GM12872 (cell line): ENCODE measurements at regions not wholly inside any gene's neighbourhood (a gene's known extent, or its start where the extent isn't known, plus 50 kb on each side); places are given as distances from the start of the nearest gene placed in this dataset.

Experiments used
- TF ChIP-seq, protein P1 (sequence below): IDR thresholded peaks from 3 replicates; pipeline ENCODE4 v1.5.1; 2011; ENCODE audit warnings: low read depth, mild to moderate bottlenecking, low read length, moderate library complexity; ENCODE audit not compliant: insufficient read depth

DNA sequence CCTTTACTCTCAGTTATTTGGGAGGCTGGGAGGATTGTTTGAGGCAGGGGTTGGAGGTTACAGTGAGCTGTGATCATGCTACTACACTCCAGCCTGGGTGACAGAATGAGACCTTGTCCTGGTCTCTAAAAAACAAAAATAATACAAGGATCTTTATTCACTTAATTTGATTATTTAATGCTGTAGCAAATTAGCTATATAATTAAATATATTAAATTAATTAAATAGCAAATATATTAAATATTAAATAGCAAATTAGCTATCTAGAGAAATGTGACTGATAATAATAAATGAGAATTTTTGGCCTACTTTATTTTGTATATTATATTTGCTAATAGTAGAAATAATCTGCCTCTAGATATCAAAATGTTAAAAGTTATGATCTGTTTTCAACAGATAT is 298.8 kb upstream of the NAV3 start:
- TF ChIP-seq, protein P1, sequence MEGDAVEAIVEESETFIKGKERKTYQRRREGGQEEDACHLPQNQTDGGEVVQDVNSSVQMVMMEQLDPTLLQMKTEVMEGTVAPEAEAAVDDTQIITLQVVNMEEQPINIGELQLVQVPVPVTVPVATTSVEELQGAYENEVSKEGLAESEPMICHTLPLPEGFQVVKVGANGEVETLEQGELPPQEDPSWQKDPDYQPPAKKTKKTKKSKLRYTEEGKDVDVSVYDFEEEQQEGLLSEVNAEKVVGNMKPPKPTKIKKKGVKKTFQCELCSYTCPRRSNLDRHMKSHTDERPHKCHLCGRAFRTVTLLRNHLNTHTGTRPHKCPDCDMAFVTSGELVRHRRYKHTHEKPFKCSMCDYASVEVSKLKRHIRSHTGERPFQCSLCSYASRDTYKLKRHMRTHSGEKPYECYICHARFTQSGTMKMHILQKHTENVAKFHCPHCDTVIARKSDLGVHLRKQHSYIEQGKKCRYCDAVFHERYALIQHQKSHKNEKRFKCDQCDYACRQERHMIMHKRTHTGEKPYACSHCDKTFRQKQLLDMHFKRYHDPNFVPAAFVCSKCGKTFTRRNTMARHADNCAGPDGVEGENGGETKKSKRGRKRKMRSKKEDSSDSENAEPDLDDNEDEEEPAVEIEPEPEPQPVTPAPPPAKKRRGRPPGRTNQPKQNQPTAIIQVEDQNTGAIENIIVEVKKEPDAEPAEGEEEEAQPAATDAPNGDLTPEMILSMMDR = no peak

DNA sequence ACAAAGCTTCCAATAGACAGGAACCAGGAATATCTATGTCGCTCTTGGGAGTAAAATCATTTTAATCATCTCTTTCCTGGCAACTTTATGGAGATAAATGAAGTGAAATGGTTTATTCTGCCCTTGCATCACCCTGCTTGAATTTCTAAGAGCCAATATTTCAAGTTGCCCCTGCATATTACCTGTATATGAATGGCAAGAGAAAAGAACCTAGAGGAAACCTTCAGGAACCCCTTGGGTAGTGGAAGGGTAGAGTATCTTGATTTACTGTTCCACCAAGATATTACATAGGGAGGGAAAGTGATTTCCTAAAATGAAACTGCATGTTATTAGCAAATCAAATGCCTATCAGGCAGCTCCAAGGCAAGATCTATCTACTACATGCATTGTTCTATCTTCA is 308.4 kb upstream of the NAV3 start:
- TF ChIP-seq, protein P1 = no peak

DNA sequence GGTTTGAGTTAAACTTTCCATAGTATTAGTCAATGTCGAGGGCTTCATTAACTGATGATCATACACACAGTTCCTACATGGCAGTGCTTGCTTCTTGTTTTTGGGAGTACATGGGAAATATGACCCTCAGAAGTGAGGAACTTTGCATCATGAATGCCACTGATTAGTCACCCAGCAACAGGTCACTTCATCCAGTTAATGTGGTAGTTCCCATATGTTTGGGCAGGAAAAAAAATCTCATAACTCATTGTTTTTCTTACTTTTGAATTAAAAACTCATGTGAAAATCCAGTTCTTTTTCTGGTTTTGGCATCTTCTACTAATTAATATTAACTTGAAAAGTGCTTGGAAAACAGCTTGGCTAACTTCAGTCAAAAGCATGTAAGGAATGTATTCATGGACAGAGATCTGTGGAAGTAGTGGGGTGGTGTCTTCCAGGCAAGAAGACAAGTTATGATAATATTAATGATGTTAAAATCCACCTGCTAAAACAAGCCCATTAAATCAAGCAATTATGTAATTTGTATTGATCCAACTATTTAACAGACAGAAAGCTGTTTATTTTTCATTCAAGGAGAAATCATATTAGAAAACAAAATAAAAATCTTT is 309.1 kb upstream of the NAV3 start:
- TF ChIP-seq, protein P1 = no peak

DNA sequence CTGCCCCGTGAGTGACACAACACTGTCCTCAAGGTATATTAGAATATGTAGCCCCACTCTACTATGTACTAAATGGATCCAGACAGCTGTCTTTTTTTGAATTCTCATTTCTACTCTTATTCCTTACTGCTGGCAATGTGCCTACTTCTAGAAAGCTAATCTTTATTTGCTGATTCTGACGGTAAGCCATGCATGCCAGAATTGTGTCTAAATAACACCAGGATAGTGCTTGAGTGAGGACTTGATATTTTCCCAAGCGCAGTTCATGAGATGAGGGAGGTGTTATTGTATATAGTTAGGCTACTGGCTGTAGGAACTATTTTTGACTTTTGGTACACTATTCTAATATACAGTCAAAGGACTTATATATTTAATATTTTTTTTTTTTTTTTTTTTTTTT is 316.2 kb upstream of the NAV3 start:
- TF ChIP-seq, protein P1 = no peak

DNA sequence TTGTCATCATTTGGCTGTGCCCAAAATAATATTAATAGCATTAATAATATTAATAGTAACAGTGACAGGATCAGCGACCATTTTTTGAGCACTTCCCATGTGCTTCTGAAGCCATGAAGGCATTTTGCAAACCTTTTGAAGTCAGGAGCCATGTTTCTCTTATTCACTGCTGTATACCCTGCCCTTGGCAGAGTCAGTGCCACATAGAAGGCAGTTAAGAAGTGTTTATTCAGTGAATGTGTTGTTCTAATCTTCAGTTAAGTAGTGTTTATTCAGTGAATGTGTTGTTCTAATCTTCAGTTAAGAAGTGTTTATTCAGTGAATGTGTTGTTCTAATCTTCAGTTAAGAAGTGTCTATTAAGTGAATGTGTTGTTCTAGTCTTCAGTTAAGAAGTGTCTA is 319.7 kb upstream of the NAV3 start:
- TF ChIP-seq, protein P1 = no peak

DNA sequence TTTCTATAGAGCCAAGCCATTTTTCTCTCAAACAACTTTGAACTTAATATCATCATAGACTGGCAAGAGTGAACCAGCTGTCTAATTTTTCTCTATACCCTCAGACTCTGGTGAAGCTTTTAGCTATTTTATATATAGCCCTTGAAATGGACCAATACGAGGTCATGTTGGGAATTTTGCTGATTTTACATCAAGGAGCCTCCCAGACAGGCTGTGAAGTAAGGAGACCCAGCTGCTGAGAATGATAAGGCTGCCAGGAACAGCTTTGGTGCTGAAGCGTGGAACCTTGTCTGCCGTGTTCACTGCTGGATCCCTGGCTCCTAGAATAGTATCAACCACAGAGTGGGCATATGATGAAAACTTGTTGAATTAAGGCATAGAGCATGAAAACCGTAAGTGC is 326.2 kb upstream of the NAV3 start:
- TF ChIP-seq, protein P1 = no peak

DNA sequence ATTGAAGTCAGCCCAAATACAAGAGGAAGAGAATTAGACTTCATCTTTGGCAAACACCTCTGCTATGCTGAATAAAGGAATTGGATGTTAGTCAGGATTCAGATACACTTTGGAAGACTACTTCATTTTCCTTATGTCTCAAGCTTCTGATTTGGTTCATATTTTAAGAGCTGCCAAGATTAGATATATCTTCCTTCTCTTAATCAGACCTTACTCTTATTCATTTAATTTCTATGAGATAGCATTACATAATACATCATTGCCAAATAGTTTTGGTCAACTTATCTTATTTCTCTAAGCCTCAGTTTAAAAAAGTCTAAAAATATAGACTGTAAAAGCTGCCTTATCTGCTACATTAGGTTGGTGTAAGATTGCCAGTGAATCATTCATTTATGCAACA is 330.6 kb upstream of the NAV3 start:
- TF ChIP-seq, protein P1 = no peak
